Parathyroid adenoma (tissue), 2 donors: ENCODE measurements at regions not wholly inside any gene's neighbourhood (a gene's known extent, or its start where the extent isn't known, plus 50 kb on each side); places are given as distances from the start of the nearest gene placed in this dataset.
"Not testable (repeated sequence)": the region's sequence is repeated elsewhere in the genome, so short reads cannot be mapped to it uniquely, and the experiment has no call there.

Experiments
- H2AFZ ChIP-seq: fragments of 300-600 bp; sonication (generic); one replicate; pipeline ENCODE4 v1.7.0; 2017; ENCODE audit warnings: antibody characterized with exemption, mild to moderate bottlenecking
- H3K27ac ChIP-seq: fragments of 300-600 bp; sonication (generic); one replicate; pipeline ENCODE4 v1.7.0; 2017
- H3K27me3 ChIP-seq: fragments of 300-600 bp; sonication (generic); one replicate; pipeline ENCODE4 v1.7.0; 2017; ENCODE audit warnings: low read length; ENCODE audit not compliant: control insufficient read depth, insufficient read depth
- H3K36me3 ChIP-seq: fragments of 300-600 bp; sonication (generic); one replicate; pipeline ENCODE4 v1.7.0; 2017; ENCODE audit warnings: low read length; ENCODE audit not compliant: control insufficient read depth, insufficient read depth
- H3K4me1 ChIP-seq: fragments of 300-600 bp; sonication (generic); one replicate; pipeline ENCODE4 v1.7.0; 2017; ENCODE audit warnings: control low read depth
- H3K4me2 ChIP-seq: fragments of 300-600 bp; sonication (generic); one replicate; pipeline ENCODE4 v1.7.0; 2017; ENCODE audit warnings: low read length
- H3K4me3 ChIP-seq: fragments of 300-600 bp; sonication (generic); one replicate; pipeline ENCODE4 v1.7.0; 2017; ENCODE audit warnings: low read depth, low read length
- H3K79me2 ChIP-seq: fragments of 300-600 bp; sonication (generic); one replicate; pipeline ENCODE4 v1.7.0; 2017; ENCODE audit warnings: control low read depth
- H3K9ac ChIP-seq: fragments of 300-600 bp; sonication (generic); one replicate; pipeline ENCODE4 v1.7.0; 2017; ENCODE audit warnings: mild to moderate bottlenecking
- H3K9me3 ChIP-seq: fragments of 300-600 bp; sonication (generic); one replicate; pipeline ENCODE4 v1.7.0; 2017; ENCODE audit warnings: low read length; ENCODE audit not compliant: control insufficient read depth
- CTCF ChIP-seq: fragments of 300-600 bp; sonication (generic); IDR thresholded peaks from one replicate; pipeline ENCODE4 v1.7.0; 2017; ENCODE audit warnings: antibody characterized with exemption, mild to moderate bottlenecking
- donor health status: primary hyperparathyroidism.

GRCh38 chr9:13437866-13438265 is 158.4 kb upstream of the MPDZ start:
- Histone ChIP-seq H3K79me2 (no peaks in the 10 kb centered on the region), H3K27me3 (no peaks in the 10 kb centered on the region), H3K9me3 (no peaks in the 10 kb centered on the region), H3K4me3 (no peak overlapping the region), H3K4me1 (no peaks in the 10 kb centered on the region), H3K27ac (no peak overlapping the region), H3K4me2 (no peak overlapping the region), H3K36me3 (no peaks in the 10 kb centered on the region), H2AFZ (no peak overlapping the region), H3K9ac (no peak overlapping the region)
- TF ChIP-seq CTCF, result no peak

- H3K4me1 ChIP-seq, result no peaks in the 10 kb centered on the region
- H3K79me2 ChIP-seq, result no peaks in the 10 kb centered on the region
- TF ChIP-seq CTCF, result no peak
- no peak overlapping the region for H3K4me3 ChIP-seq
- no peaks in the 10 kb centered on the region for H3K27me3 ChIP-seq
- no peaks in the 10 kb centered on the region for H3K9me3 ChIP-seq
- no peak overlapping the region for H2AFZ ChIP-seq
- H3K27ac ChIP-seq, result no peak overlapping the region
- no peak overlapping the region for H3K9ac ChIP-seq
- H3K4me2 ChIP-seq, result no peak overlapping the region
- H3K36me3 ChIP-seq, result no peaks in the 10 kb centered on the region
Observed at GRCh38 chr9:13436591-13436990, 157.1 kb upstream of the MPDZ start.

- H3K9me3 ChIP-seq, H3K27me3 ChIP-seq, H3K9ac ChIP-seq, H3K4me1 ChIP-seq, H2AFZ ChIP-seq, H3K27ac ChIP-seq, H3K4me3 ChIP-seq, H3K79me2 ChIP-seq, H3K36me3 ChIP-seq, H3K4me2 ChIP-seq: not testable (repeated sequence)
Observed at GRCh38 chr9:13433453-13433852, 154.0 kb upstream of the MPDZ start.

GRCh38 chr9:13432904-13433303 is 153.4 kb upstream of the MPDZ start:
- no peaks in the 10 kb centered on the region for H3K79me2 ChIP-seq
- no peak overlapping the region for H3K4me2 ChIP-seq
- H3K4me3 ChIP-seq, result no peak overlapping the region
- no peaks in the 10 kb centered on the region for H3K36me3 ChIP-seq
- H3K9ac ChIP-seq, result no peak overlapping the region
- no peaks in the 10 kb centered on the region for H3K9me3 ChIP-seq
- H3K27ac ChIP-seq, result no peak overlapping the region
- TF ChIP-seq CTCF, result no peak
- no peaks in the 10 kb centered on the region for H3K4me1 ChIP-seq
- H3K27me3 ChIP-seq, result no peaks in the 10 kb centered on the region
- H2AFZ ChIP-seq, result no peak overlapping the region

- H3K4me2 ChIP-seq, result no peak overlapping the region
- H3K27me3 ChIP-seq, result no peaks in the 10 kb centered on the region
- H2AFZ ChIP-seq, result no peak overlapping the region
- no peaks in the 10 kb centered on the region for H3K4me1 ChIP-seq
- H3K9me3 ChIP-seq, result no peaks in the 10 kb centered on the region
- no peak for TF ChIP-seq CTCF
- H3K27ac ChIP-seq, result no peak overlapping the region
- H3K9ac ChIP-seq, result no peak overlapping the region
- H3K79me2 ChIP-seq, result no peaks in the 10 kb centered on the region
- H3K36me3 ChIP-seq, result no peaks in the 10 kb centered on the region
- no peak overlapping the region for H3K4me3 ChIP-seq
Observed at GRCh38 chr9:13431692-13432091, 152.2 kb upstream of the MPDZ start.
